Neutrophil (primary cell): ENCODE measurements at regions not wholly inside any gene's neighbourhood (a gene's known extent, or its start where the extent isn't known, plus 50 kb on each side); places are given as distances from the start of the nearest gene placed in this dataset.
"Not testable (repeated sequence)": the region's sequence is repeated elsewhere in the genome, so short reads cannot be mapped to it uniquely, and the experiment has no call there.

Experiments
- H3K27ac ChIP-seq: fragments of 200-600 bp; sonication (generic); 2 replicates; pipeline ENCODE4 v1.5.1; 2016; ENCODE audit warnings: mild to moderate bottlenecking, moderate library complexity
- H3K27me3 ChIP-seq: fragments of 200-600 bp; sonication (generic); 2 replicates; pipeline ENCODE4 v1.6.0; 2016; ENCODE audit warnings: mild to moderate bottlenecking
- H3K36me3 ChIP-seq: fragments of 200-600 bp; sonication (generic); 2 replicates; pipeline ENCODE4 v1.5.1; 2017
- H3K4me1 ChIP-seq, 2 experiments: fragments of 200-600 bp in 1 of 2; sonication (generic) in 1 of 2; 1 replicate in 1 of 2; 2 replicates in 1 of 2; pipeline versions ENCODE4 v1.5.1 to v1.6.1; 2013 to 2016; ENCODE audit warnings: low read depth in 1 of 2, low read length in 1 of 2, mild to moderate bottlenecking in 1 of 2, moderate library complexity in 1 of 2; ENCODE audit not compliant: control insufficient read depth in 1 of 2, insufficient read depth in 1 of 2
- H3K4me3 ChIP-seq, 2 experiments: fragments of 200-600 bp in 1 of 2; sonication (generic) in 1 of 2; 1 replicate in 1 of 2; 2 replicates in 1 of 2; pipeline ENCODE4 v1.5.1; 2013 to 2016; ENCODE audit warnings: low read depth in 1 of 2, low read length in 1 of 2, mild to moderate bottlenecking in 1 of 2, moderate library complexity in 1 of 2
- H3K9me3 ChIP-seq: fragments of 200-600 bp; sonication (generic); 2 replicates; pipeline ENCODE4 v1.5.1; 2016
- TF ChIP-seq, protein P1 (sequence below): fragments of 200-600 bp; sonication (generic); IDR thresholded peaks from 2 replicates; pipeline ENCODE4 v1.5.1; 2016; ENCODE audit warnings: antibody characterized with exemption

GRCh38 chr2:205865056-205865455, 182.8 kb downstream of the NRP2 start:
- TF ChIP-seq, protein P1, sequence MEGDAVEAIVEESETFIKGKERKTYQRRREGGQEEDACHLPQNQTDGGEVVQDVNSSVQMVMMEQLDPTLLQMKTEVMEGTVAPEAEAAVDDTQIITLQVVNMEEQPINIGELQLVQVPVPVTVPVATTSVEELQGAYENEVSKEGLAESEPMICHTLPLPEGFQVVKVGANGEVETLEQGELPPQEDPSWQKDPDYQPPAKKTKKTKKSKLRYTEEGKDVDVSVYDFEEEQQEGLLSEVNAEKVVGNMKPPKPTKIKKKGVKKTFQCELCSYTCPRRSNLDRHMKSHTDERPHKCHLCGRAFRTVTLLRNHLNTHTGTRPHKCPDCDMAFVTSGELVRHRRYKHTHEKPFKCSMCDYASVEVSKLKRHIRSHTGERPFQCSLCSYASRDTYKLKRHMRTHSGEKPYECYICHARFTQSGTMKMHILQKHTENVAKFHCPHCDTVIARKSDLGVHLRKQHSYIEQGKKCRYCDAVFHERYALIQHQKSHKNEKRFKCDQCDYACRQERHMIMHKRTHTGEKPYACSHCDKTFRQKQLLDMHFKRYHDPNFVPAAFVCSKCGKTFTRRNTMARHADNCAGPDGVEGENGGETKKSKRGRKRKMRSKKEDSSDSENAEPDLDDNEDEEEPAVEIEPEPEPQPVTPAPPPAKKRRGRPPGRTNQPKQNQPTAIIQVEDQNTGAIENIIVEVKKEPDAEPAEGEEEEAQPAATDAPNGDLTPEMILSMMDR: no peak
- Histone ChIP-seq H3K9me3 (no peaks in the 10 kb centered on the region), H3K36me3 (no peaks in the 10 kb centered on the region)

DNA sequence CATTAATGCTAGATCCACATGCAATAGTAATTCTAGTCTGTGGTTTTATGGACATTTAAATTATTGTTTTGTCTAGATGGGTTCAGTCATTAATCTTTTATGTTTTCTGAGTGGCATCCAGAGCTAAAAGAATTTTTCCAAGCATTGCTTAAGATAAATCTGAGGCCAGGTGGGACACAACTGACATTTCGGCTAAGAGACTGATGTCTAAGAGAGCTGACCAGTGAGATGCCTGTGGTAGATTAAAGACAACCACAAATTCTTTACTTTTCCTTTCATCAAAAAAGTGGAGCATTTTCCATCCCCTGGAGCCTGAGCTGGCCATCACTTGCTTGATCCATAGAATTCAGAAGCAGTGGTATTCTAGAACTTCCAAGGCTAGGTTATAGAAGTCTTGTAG, 182.2 kb downstream of the NRP2 start:
- H3K4me3 ChIP-seq: no peak overlapping the region
- H3K4me1 ChIP-seq: no peaks in the 10 kb centered on the region
- no peak overlapping the region for H3K27ac ChIP-seq
- H3K36me3 ChIP-seq: no peaks in the 10 kb centered on the region
- H3K9me3 ChIP-seq: no peaks in the 10 kb centered on the region
- TF ChIP-seq, protein P1: no peak
- no peaks in the 10 kb centered on the region for H3K27me3 ChIP-seq

More at GRCh38 chr2:205865056-205865455, 182.8 kb downstream of the NRP2 start:
- Histone ChIP-seq H3K27me3 (no peaks in the 10 kb centered on the region), H3K27ac (no peak overlapping the region), H3K4me1 (no peaks in the 10 kb centered on the region), H3K4me3 (no peak overlapping the region)

GRCh38 chr2:205862761-205863160, 180.5 kb downstream of the NRP2 start:
- H3K36me3 ChIP-seq, H3K27ac ChIP-seq, H3K9me3 ChIP-seq, H3K27me3 ChIP-seq, H3K4me1 ChIP-seq, H3K4me3 ChIP-seq: not testable (repeated sequence)

DNA sequence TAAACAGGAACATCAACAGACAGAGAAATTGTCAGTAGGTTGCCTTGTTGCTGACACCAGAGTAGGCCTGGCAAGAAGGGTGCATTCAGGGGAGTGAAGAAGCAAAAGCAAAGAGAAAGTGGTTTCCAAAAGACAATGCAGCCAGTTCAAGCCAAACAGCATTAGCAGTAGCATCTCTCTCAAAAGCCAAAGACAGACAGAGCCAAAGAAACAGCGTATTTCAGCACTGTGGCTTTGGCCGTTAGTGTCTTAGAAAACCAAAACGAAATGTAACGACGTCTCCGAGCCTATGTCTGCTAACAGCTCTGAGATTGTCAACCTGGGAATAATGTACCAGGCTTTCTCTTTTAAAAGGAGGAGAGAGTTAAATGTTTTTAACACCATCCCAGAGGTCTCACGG, 178.6 kb downstream of the NRP2 start:
- Histone ChIP-seq H3K27ac (no peak overlapping the region), H3K9me3 (no peaks in the 10 kb centered on the region), H3K36me3 (no peaks in the 10 kb centered on the region), H3K4me1 (no peaks in the 10 kb centered on the region), H3K4me3 (no peak overlapping the region), H3K27me3 (no peaks in the 10 kb centered on the region)
- TF ChIP-seq, protein P1: no peak

GRCh38 chr2:205860181-205860580, 177.9 kb downstream of the NRP2 start:
- H3K9me3 ChIP-seq: no peaks in the 10 kb centered on the region
- H3K27ac ChIP-seq: no peak overlapping the region
- TF ChIP-seq, protein P1: no peak
- H3K4me1 ChIP-seq: no peaks in the 10 kb centered on the region
- no peaks in the 10 kb centered on the region for H3K27me3 ChIP-seq
- H3K36me3 ChIP-seq: no peaks in the 10 kb centered on the region
- H3K4me3 ChIP-seq: no peak overlapping the region

DNA sequence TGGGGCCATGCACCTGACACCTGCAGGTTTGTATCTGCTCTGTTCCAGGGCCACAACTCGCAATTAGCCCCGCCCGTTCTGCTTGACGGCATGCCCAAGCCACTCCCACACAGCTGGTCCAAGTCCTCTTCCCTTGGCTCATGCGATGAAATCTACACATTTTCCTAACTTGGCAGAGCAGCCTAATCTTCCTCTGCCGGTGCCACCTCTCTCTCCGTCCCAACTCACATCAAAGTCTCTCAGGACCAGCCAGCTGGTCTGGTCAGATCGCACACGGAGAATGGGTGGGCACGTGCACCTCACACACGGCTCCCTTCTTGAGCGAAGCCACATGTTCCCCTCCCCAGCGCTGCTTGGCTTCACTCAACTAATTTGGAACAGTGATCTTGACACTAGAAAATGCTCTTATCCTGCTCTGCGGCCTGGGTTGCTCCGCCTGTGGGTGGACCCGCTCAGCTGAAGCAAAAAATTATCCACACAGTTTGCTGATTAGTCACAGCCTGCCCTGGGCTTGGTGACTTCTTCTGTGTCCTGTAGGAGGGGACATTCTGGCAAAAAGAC, 176.7 kb downstream of the NRP2 start:
- Histone ChIP-seq H3K36me3 (no peaks in the 10 kb centered on the region), H3K9me3 (no peaks in the 10 kb centered on the region), H3K4me1 (no peaks in the 10 kb centered on the region), H3K27ac (no peak overlapping the region), H3K27me3 (no peaks in the 10 kb centered on the region), H3K4me3 (no peak overlapping the region)
- TF ChIP-seq, protein P1: no peak
